Fibroblast of pulmonary artery (primary cell): ENCODE measurements at regions not wholly inside any gene's neighbourhood (a gene's known extent, or its start where the extent isn't known, plus 50 kb on each side); places are given as distances from the start of the nearest gene placed in this dataset.

Experiments
- DNase-seq: peaks from one replicate; pipeline ENCODE4 v3.0.0-alpha.2; 2010; ENCODE audit warnings: low read depth
- H3K4me3 ChIP-seq: replicated peaks from 2 replicates; pipeline ENCODE4 v1.5.1; 2011; ENCODE audit warnings: low read depth, mild to moderate bottlenecking, control low read depth, low read length, moderate library complexity
- TF ChIP-seq, protein P1 (sequence below): IDR thresholded peaks from 2 replicates; pipeline ENCODE4 v1.5.1; 2011; ENCODE audit warnings: mild to moderate bottlenecking, control low read depth, low read length, inconsistent platforms; ENCODE audit errors: missing control alignments

GRCh38 chr12:38159591-38160317, 156.8 kb upstream of the ALG10B start:
- H3K4me3 ChIP-seq = no peak overlapping the region
- no peak for DNase-seq
- TF ChIP-seq, protein P1, sequence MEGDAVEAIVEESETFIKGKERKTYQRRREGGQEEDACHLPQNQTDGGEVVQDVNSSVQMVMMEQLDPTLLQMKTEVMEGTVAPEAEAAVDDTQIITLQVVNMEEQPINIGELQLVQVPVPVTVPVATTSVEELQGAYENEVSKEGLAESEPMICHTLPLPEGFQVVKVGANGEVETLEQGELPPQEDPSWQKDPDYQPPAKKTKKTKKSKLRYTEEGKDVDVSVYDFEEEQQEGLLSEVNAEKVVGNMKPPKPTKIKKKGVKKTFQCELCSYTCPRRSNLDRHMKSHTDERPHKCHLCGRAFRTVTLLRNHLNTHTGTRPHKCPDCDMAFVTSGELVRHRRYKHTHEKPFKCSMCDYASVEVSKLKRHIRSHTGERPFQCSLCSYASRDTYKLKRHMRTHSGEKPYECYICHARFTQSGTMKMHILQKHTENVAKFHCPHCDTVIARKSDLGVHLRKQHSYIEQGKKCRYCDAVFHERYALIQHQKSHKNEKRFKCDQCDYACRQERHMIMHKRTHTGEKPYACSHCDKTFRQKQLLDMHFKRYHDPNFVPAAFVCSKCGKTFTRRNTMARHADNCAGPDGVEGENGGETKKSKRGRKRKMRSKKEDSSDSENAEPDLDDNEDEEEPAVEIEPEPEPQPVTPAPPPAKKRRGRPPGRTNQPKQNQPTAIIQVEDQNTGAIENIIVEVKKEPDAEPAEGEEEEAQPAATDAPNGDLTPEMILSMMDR = no peak

- H3K4me3 ChIP-seq = no peak overlapping the region
- DNase-seq = no peak
Measured at GRCh38 chr12:38160318-38161122, 156.1 kb upstream of the ALG10B start.

GRCh38 chr12:38161123-38162000, 155.2 kb upstream of the ALG10B start:
- TF ChIP-seq, protein P1 = no peak
- DNase-seq = no peak
- H3K4me3 ChIP-seq = no peak overlapping the region

More at GRCh38 chr12:38160318-38161122, 156.1 kb upstream of the ALG10B start:
- TF ChIP-seq, protein P1 = no peak

- H3K4me3 ChIP-seq = no peak overlapping the region
- TF ChIP-seq, protein P1 = no peak
- DNase-seq = no peak
Measured at GRCh38 chr12:38162013-38162412, 154.6 kb upstream of the ALG10B start.

- no peak overlapping the region for H3K4me3 ChIP-seq
- no peak for DNase-seq
- TF ChIP-seq, protein P1 = no peak
Measured at GRCh38 chr12:38162708-38163441, 153.7 kb upstream of the ALG10B start.

- DNase-seq = no peak
- H3K4me3 ChIP-seq = no peak overlapping the region
- TF ChIP-seq, protein P1 = no peak
Measured at GRCh38 chr12:38163442-38163801, 153.2 kb upstream of the ALG10B start.
